ENCODE measurements at regions not wholly inside any gene's neighbourhood (a gene's known extent, or its start where the extent isn't known, plus 50 kb on each side); places are given as distances from the start of the nearest gene placed in this dataset.

- no peak for TF ChIP-seq CTCF (conservative IDR thresholded peaks at IDR 0.05; ENCODE audit: low read depth, low read length)
- H3K4me3 ChIP-seq (ENCODE audit: low read length) = no peak overlapping the region
- no peak for DNase-seq (ENCODE audit: low read depth)
Measured at GRCh38 chr16:86682219-86682904, 104.0 kb downstream of the FOXL1 start.

- no peak for TF ChIP-seq CTCF (conservative IDR thresholded peaks at IDR 0.05; ENCODE audit: low read depth, low read length)
- no peak overlapping the region for H3K4me3 ChIP-seq (ENCODE audit: low read length)
- DNase-seq (ENCODE audit: low read depth) = no peak
Measured at GRCh38 chr16:86683441-86684194, 105.3 kb downstream of the FOXL1 start.

- no peak for TF ChIP-seq CTCF (conservative IDR thresholded peaks at IDR 0.05; ENCODE audit: low read depth, low read length)
- no peak overlapping the region for H3K4me3 ChIP-seq (ENCODE audit: low read length)
- no peak for DNase-seq (ENCODE audit: low read depth)
Measured at GRCh38 chr16:86685076-86685475, 106.7 kb downstream of the FOXL1 start.

GRCh38 chr16:86690970-86691369 is 112.6 kb downstream of the FOXL1 start:
- no peak for TF ChIP-seq CTCF (conservative IDR thresholded peaks at IDR 0.05; ENCODE audit: low read depth, low read length)
- no peak overlapping the region for H3K4me3 ChIP-seq (ENCODE audit: low read length)
- no peak for DNase-seq (ENCODE audit: low read depth)

GRCh38 chr16:86692426-86692825 is 114.1 kb downstream of the FOXL1 start:
- H3K4me3 ChIP-seq (ENCODE audit: low read length) = no peak overlapping the region
- no peak for TF ChIP-seq CTCF (conservative IDR thresholded peaks at IDR 0.05; ENCODE audit: low read depth, low read length)
- DNase-seq (ENCODE audit: low read depth) = no peak

GRCh38 chr16:86693033-86693432 is 114.7 kb downstream of the FOXL1 start:
- DNase-seq (ENCODE audit: low read depth) = no peak
- no peak overlapping the region for H3K4me3 ChIP-seq (ENCODE audit: low read length)
- TF ChIP-seq CTCF (conservative IDR thresholded peaks at IDR 0.05; ENCODE audit: low read depth, low read length) = no peak

GRCh38 chr16:86697715-86698114 is 119.4 kb downstream of the FOXL1 start:
- no peak overlapping the region for H3K4me3 ChIP-seq (ENCODE audit: low read length)
- no peak for TF ChIP-seq CTCF (conservative IDR thresholded peaks at IDR 0.05; ENCODE audit: low read depth, low read length)
- DNase-seq (ENCODE audit: low read depth) = no peak
